ENCODE measurements at regions not wholly inside any gene's neighbourhood (a gene's known extent, or its start where the extent isn't known, plus 50 kb on each side); places are given as distances from the start of the nearest gene placed in this dataset.

GRCh38 chr5:18888821-18889220, 1099.2 kb downstream of the CDH18 start:
- CTCF ChIA-PET (ENCODE audit: partially characterized antibody), result no interaction called here
- no peaks in the 10 kb centered on the region for H3K9me3 ChIP-seq (ENCODE audit: insufficient read depth in 2 of 2, low read depth in 1 of 2, low read length in 1 of 2)
- TF ChIP-seq BACH1 (IDR thresholded peaks at IDR 0.05; ENCODE audit: low read length) (no peak), CTCF (IDR thresholded peaks at IDR 0.05; ENCODE audit: control extremely low read depth in 1 of 3, insufficient read depth in 1 of 3, low read depth in 1 of 3, low read length in 3 of 3) (no peak), RAD21 (IDR thresholded peaks at IDR 0.05 in 1 of 2, conservative IDR thresholded peaks at IDR 0.05 in 1 of 2; ENCODE audit: low read depth in 2 of 2, low read length in 2 of 2) (no peak), POLR2A (IDR thresholded peaks at IDR 0.05; ENCODE audit: control extremely low read depth in 1 of 2, low read depth in 2 of 2, low read length in 2 of 2) (no peak), KDM1A (IDR thresholded peaks at IDR 0.05; ENCODE audit: borderline replicate concordance, low read length) (no peak), E2F6 (IDR thresholded peaks at IDR 0.05) (no peak), MAFK (IDR thresholded peaks at IDR 0.05; ENCODE audit: low read depth, low read length) (no peak), CTBP2 (IDR thresholded peaks at IDR 0.05; ENCODE audit: borderline replicate concordance, insufficient read depth, insufficient read length, low read length) (no peak), ATF3 (IDR thresholded peaks at IDR 0.05; ENCODE audit: insufficient read depth, low read depth, low read length) (no peak), CBX8 (IDR thresholded peaks at IDR 0.05; ENCODE audit: borderline replicate concordance, low read depth, low read length) (no peak), GABPA (IDR thresholded peaks at IDR 0.05; ENCODE audit: borderline replicate concordance, insufficient read depth, low read length) (no peak), MAX (IDR thresholded peaks at IDR 0.05) (no peak)

More at GRCh38 chr5:18888821-18889220, 1099.2 kb downstream of the CDH18 start:
- Histone ChIP-seq H2BK120ac (replicated peaks; ENCODE audit: low read depth, low read length) (no peak overlapping the region), H3K27ac (ENCODE audit: low read depth, low read length) (no peak overlapping the region), H3K36me3 (ENCODE audit: control insufficient read depth in 2 of 4, insufficient read depth in 4 of 4, low read length in 3 of 4) (no peaks in the 10 kb centered on the region), H3K23me2 (ENCODE audit: low read depth, low read length) (no peaks in the 10 kb centered on the region), H3K79me2 (ENCODE audit: control insufficient read depth in 1 of 2, insufficient read depth in 2 of 2, low read length in 2 of 2) (no peaks in the 10 kb centered on the region), H2BK12ac (ENCODE audit: low read depth, low read length) (no peak overlapping the region), H3K4me1 (replicated peaks in 1 of 4; ENCODE audit: control insufficient read depth in 3 of 4, insufficient read depth in 4 of 4, low read length in 3 of 4) (no peaks in the 10 kb centered on the region), H3K4me3 (ENCODE audit: extremely low read depth in 1 of 4, insufficient read depth in 2 of 4, low read depth in 3 of 4, low read length in 4 of 4) (no peak overlapping the region), H4K20me1 (replicated peaks in 1 of 2; ENCODE audit: control insufficient read depth in 1 of 2, insufficient read depth in 2 of 2, low read length in 2 of 2) (no peaks in the 10 kb centered on the region), H3K14ac (ENCODE audit: insufficient read length) (no peak overlapping the region), H3K79me1 (ENCODE audit: low read depth, low read length) (no peaks in the 10 kb centered on the region), H3K56ac (replicated peaks; ENCODE audit: insufficient read length, low read depth, low read length) (no peak overlapping the region), H3K18ac (ENCODE audit: extremely low read depth, low read length) (no peak overlapping the region), H2AFZ (ENCODE audit: low read length) (no peak overlapping the region), H3K23ac (ENCODE audit: insufficient read length) (no peak overlapping the region), H3K4ac (replicated peaks; ENCODE audit: insufficient read length, low read depth, low read length) (no peak overlapping the region), H4K5ac (ENCODE audit: insufficient read length, low read depth, low read length) (no peak overlapping the region), H2AK5ac (ENCODE audit: low read depth, low read length) (no peak overlapping the region), H2BK15ac (ENCODE audit: low read length) (no peak overlapping the region), H2BK5ac (ENCODE audit: low read depth, low read length) (no peak overlapping the region), H3K27me3 (replicated peaks in 1 of 4; ENCODE audit: control insufficient read depth in 3 of 4, extremely low read depth in 1 of 4, insufficient read depth in 3 of 4, low read length in 3 of 4) (no peaks in the 10 kb centered on the region), H3K4me2 (ENCODE audit: insufficient read depth in 1 of 2, low read depth in 2 of 2, low read length in 2 of 2) (no peak overlapping the region), H3K9ac (replicated peaks in 1 of 4; ENCODE audit: extremely low read depth in 1 of 4, low read depth in 3 of 4, low read length in 3 of 4) (no peak overlapping the region), H4K91ac (replicated peaks; ENCODE audit: insufficient read length, low read length) (no peak overlapping the region), H4K8ac (ENCODE audit: extremely low read depth, insufficient read depth, low read length) (no peak overlapping the region), H2BK20ac (ENCODE audit: low read length) (no peak overlapping the region)
- DNase-seq (ENCODE audit: low read depth in 1 of 2, low spot score in 2 of 2), result no peak
- FAIRE-seq, result no peak
- POLR2A ChIA-PET (ENCODE audit: partially characterized antibody), result no interaction called here

Data from H1 (cell line).